IMR-90 (cell line): ENCODE measurements at regions not wholly inside any gene's neighbourhood (a gene's known extent, or its start where the extent isn't known, plus 50 kb on each side); places are given as distances from the start of the nearest gene placed in this dataset.
"Not testable (repeated sequence)": the region's sequence is repeated elsewhere in the genome, so short reads cannot be mapped to it uniquely, and the experiment has no call there.

Experiments
- ATAC-seq: fragments of 200-7000 bp; cut with Tn5 transposase; 2 replicates; pipeline ENCODE4 v1.9.1; 2020; ENCODE audit warnings: low read depth, mild to moderate bottlenecking, moderate library complexity
- BruUV-seq: library from RNA; stranded (reverse); fragments of 400-500 nt; replicated peaks from 2 replicates; lab custom pipeline; 2021; lab: Mats Ljungman, UMichigan
- CTCF ChIA-PET: fragments of 300-600 bp; formaldehyde crosslinking; extraction: SDS; loops from one replicate; lab custom pipeline; 2021; ENCODE audit warnings: antibody characterized with exemption; lab: Yijun Ruan, JAX
- POLR2A ChIA-PET: fragments of 300-600 bp; sonication (Branson Sonifier 250); formaldehyde crosslinking; loops from one replicate; lab custom pipeline; 2022; ENCODE audit warnings: antibody characterized with exemption; ENCODE audit not compliant: unreplicated experiment; lab: Charles Lee
- DNase-seq: peaks from one replicate; pipeline ENCODE4 v3.0.0; 2013
- H2AFZ ChIP-seq: replicated peaks from 2 replicates; pipeline ENCODE3; 2013; ENCODE audit warnings: low read length, mild to moderate bottlenecking; ENCODE audit not compliant: poor library complexity
- H2AK5ac ChIP-seq: 2 replicates; pipeline ENCODE4 v1.6.1; 2013; ENCODE audit warnings: low read depth, low read length, inconsistent platforms
- H2AK9ac ChIP-seq: replicated peaks from 2 replicates; pipeline ENCODE3; 2013; ENCODE audit warnings: mild to moderate bottlenecking, low read depth, low read length, moderate library complexity; ENCODE audit not compliant: poor library complexity
- H2BK120ac ChIP-seq: 2 replicates; pipeline ENCODE4 v1.6.1; 2013; ENCODE audit warnings: low read depth, low read length, inconsistent platforms
- H2BK15ac ChIP-seq: 3 replicates; pipeline ENCODE4 v1.6.1; 2013; ENCODE audit warnings: low read depth, low read length, inconsistent platforms
- H2BK20ac ChIP-seq: 2 replicates; pipeline ENCODE4 v1.6.1; 2013; ENCODE audit warnings: low read depth, mild to moderate bottlenecking, inconsistent platforms, low read length, moderate library complexity
- H2BK5ac ChIP-seq: 2 replicates; pipeline ENCODE4 v1.6.1; 2013; ENCODE audit warnings: mild to moderate bottlenecking, low read depth, low read length, inconsistent platforms; ENCODE audit not compliant: poor library complexity, severe bottlenecking
- H3K14ac ChIP-seq: replicated peaks from 2 replicates; pipeline ENCODE4 v1.6.1; 2013; ENCODE audit warnings: low read depth, low read length, inconsistent platforms
- H3K18ac ChIP-seq: 2 replicates; pipeline ENCODE4 v1.6.1; 2013; ENCODE audit warnings: low read depth, low read length, control low read depth
- H3K23ac ChIP-seq: 2 replicates; pipeline ENCODE4 v1.6.1; 2013; ENCODE audit warnings: low read depth, low read length, inconsistent platforms
- H3K27ac ChIP-seq: 2 replicates; pipeline ENCODE4 v1.5.1; 2013; ENCODE audit warnings: mild to moderate bottlenecking, control low read depth, low read length; ENCODE audit not compliant: insufficient read depth
- H3K27me3 ChIP-seq: 2 replicates; pipeline ENCODE4 v1.6.1; 2013; ENCODE audit warnings: low read length; ENCODE audit not compliant: control insufficient read depth, insufficient read depth
- H3K36me3 ChIP-seq: 2 replicates; pipeline ENCODE4 v1.6.1; 2013; ENCODE audit warnings: low read length, mixed read lengths; ENCODE audit not compliant: control insufficient read depth, insufficient read depth
- H3K4ac ChIP-seq: 2 replicates; pipeline ENCODE4 v1.6.1; 2013; ENCODE audit warnings: low read depth, low read length, inconsistent platforms
- H3K4me1 ChIP-seq: 2 replicates; pipeline ENCODE4 v1.6.1; 2013; ENCODE audit warnings: low read length, mixed read lengths; ENCODE audit not compliant: control insufficient read depth, insufficient read depth
- H3K4me2 ChIP-seq: 2 replicates; pipeline ENCODE4 v1.6.1; 2013; ENCODE audit warnings: low read depth, mild to moderate bottlenecking, control low read depth, low read length, moderate library complexity
- H3K4me3 ChIP-seq: 2 replicates; pipeline ENCODE4 v1.5.1; 2013; ENCODE audit warnings: low read depth, mild to moderate bottlenecking, control low read depth, low read length, moderate library complexity; ENCODE audit not compliant: insufficient read depth
- H3K56ac ChIP-seq: 2 replicates; pipeline ENCODE4 v1.6.1; 2013; ENCODE audit warnings: low read length, inconsistent platforms; ENCODE audit not compliant: insufficient read depth; ENCODE audit errors: extremely low read depth
- H3K79me1 ChIP-seq, 2 experiments: 2 replicates each; pipeline ENCODE4 v1.6.1; 2013; ENCODE audit warnings: low read length in 2 of 2, inconsistent platforms in 1 of 2, low read depth in 1 of 2
- H3K9ac ChIP-seq: 2 replicates; pipeline ENCODE4 v1.6.1; 2013; ENCODE audit warnings: low read depth, low read length, control low read depth
- H3K9me1 ChIP-seq: 2 replicates; pipeline ENCODE4 v1.6.1; 2013; ENCODE audit warnings: low read length, inconsistent platforms; ENCODE audit not compliant: insufficient read depth
- H3K9me3 ChIP-seq: 2 replicates; pipeline ENCODE4 v1.6.1; 2013; ENCODE audit warnings: low read length; ENCODE audit not compliant: control insufficient read depth, insufficient read depth
- H4K20me1 ChIP-seq: 2 replicates; pipeline ENCODE4 v1.6.1; 2013; ENCODE audit warnings: low read length, inconsistent platforms; ENCODE audit not compliant: insufficient read depth
- H4K5ac ChIP-seq: 2 replicates; pipeline ENCODE4 v1.6.1; 2013; ENCODE audit warnings: mild to moderate bottlenecking, low read depth, low read length, control low read depth
- H4K8ac ChIP-seq, 2 experiments: 2 replicates each; pipeline ENCODE4 v1.6.1; 2013; ENCODE audit warnings: low read depth in 2 of 2, low read length in 2 of 2, control low read depth in 1 of 2, inconsistent platforms in 1 of 2
- H4K91ac ChIP-seq: 2 replicates; pipeline ENCODE4 v1.6.1; 2013; ENCODE audit warnings: low read depth, low read length, inconsistent platforms; ENCODE audit not compliant: insufficient read depth
- WGBS, 2 experiments: methylation state at CpG; one replicate each; pipeline versions ENCODE4 v1.1.5 to v1.1.7; 2013; ENCODE audit warnings: missing lambda C conversion rate in 2 of 2; ENCODE audit not compliant: insufficient read length in 1 of 2; ENCODE audit errors: extremely low coverage in 2 of 2; 5-methylcytosine and 5-hydroxymethylcytosine counted together
- dilution Hi-C: fragments of 300-500 bp; cut with HindIII; formaldehyde crosslinking; loops from one replicate; pipeline ENCODE4 v1.14.3; 2018; ENCODE audit warnings: low sequenced_read_pairs; ENCODE audit not compliant: unreplicated experiment
- in situ Hi-C: fragments of 300-500 bp; cut with MboI; formaldehyde crosslinking; loops from 3 replicates; pipeline ENCODE4 v1.14.3; 2019; ENCODE audit warnings: low sequenced_read_pairs, inconsistent platforms, mixed read lengths
- intact Hi-C: fragments of 100-400 bp; cut with micrococcal nuclease; formaldehyde crosslinking; loops from 2 replicates; pipeline ENCODE4 v1.10.0; 2022

DNA sequence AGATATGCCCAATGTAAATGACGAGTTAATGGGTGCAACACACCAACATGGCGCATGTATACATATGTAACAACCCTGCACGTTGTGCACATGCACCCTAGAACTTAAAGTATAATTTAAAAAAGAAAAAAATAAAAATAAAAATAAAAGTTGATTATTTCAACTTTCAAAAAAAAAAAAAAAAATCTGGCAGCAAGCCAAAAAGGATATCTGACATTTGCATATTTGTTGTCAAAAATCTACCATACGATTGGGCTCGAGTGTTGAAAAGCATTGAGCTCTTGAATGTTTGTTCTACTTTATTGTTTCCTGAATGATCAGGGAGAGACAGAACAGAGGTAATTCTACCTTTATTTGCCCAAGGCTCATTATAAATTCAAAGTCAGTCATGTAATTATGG is 310.5 kb upstream of the MON1B start:
- H4K20me1 ChIP-seq, ATAC-seq, H3K4me3 ChIP-seq, H2AK9ac ChIP-seq, H3K9ac ChIP-seq, H3K27ac ChIP-seq, H3K14ac ChIP-seq, H3K36me3 ChIP-seq, POLR2A ChIA-PET, H3K56ac ChIP-seq, H4K8ac ChIP-seq, H3K4me1 ChIP-seq, H2AK5ac ChIP-seq, H2AFZ ChIP-seq, H3K79me1 ChIP-seq, H3K9me3 ChIP-seq, H4K91ac ChIP-seq, H3K9me1 ChIP-seq, dilution Hi-C loops, H4K5ac ChIP-seq, H2BK120ac ChIP-seq, H3K4ac ChIP-seq, intact Hi-C loops, H2BK5ac ChIP-seq, H2BK20ac ChIP-seq, H3K4me2 ChIP-seq, H3K18ac ChIP-seq, DNase-seq, BruUV-seq, H3K27me3 ChIP-seq, H2BK15ac ChIP-seq, H3K23ac ChIP-seq, in situ Hi-C loops: not testable (repeated sequence)
- no CpG with 5 or more reads among the region's 5 CpGs for WGBS, 2 experiments
- CTCF ChIA-PET = interaction anchor here (0.6 kb wide), 1 partner anchor 117 kb away, joined by 10 read pairs; no protein-coding TSS in a partner anchor
